RWPE1 (cell line): ENCODE measurements at regions not wholly inside any gene's neighbourhood (a gene's known extent, or its start where the extent isn't known, plus 50 kb on each side); places are given as distances from the start of the nearest gene placed in this dataset.

Experiments
- CTCF ChIA-PET: fragments of 350-600 bp; sonication (Branson Sonifier 250); formaldehyde crosslinking; extraction: SDS; loops from one replicate; lab custom pipeline; 2021; lab: Yijun Ruan, JAX
- POLR2A ChIA-PET: fragments of 400-600 bp; formaldehyde crosslinking; extraction: SDS; loops from one replicate; lab custom pipeline; 2020; ENCODE audit warnings: antibody characterized with exemption; ENCODE audit not compliant: low non-redundant PET; lab: Yijun Ruan, JAX
- DNase-seq: peaks from one replicate; pipeline ENCODE4 v3.0.0; 2012; ENCODE audit warnings: low spot score
- H3K27ac ChIP-seq: fragments of 450-650 bp; 2 replicates; pipeline ENCODE4 v1.5.1; 2017
- TF ChIP-seq, protein P1 (sequence below): fragments of 450-650 bp; conservative IDR thresholded peaks from 2 replicates; pipeline ENCODE4 v1.5.1; 2017; ENCODE audit warnings: low read depth, mild to moderate bottlenecking

GRCh38 chr5:112065781-112066180 lies 308.8 kb upstream of the NREP start:
- no peak for DNase-seq
- H3K27ac ChIP-seq: no peak overlapping the region
- ChIA-PET CTCF (no interaction called here), POLR2A (no interaction called here)
- TF ChIP-seq, protein P1, sequence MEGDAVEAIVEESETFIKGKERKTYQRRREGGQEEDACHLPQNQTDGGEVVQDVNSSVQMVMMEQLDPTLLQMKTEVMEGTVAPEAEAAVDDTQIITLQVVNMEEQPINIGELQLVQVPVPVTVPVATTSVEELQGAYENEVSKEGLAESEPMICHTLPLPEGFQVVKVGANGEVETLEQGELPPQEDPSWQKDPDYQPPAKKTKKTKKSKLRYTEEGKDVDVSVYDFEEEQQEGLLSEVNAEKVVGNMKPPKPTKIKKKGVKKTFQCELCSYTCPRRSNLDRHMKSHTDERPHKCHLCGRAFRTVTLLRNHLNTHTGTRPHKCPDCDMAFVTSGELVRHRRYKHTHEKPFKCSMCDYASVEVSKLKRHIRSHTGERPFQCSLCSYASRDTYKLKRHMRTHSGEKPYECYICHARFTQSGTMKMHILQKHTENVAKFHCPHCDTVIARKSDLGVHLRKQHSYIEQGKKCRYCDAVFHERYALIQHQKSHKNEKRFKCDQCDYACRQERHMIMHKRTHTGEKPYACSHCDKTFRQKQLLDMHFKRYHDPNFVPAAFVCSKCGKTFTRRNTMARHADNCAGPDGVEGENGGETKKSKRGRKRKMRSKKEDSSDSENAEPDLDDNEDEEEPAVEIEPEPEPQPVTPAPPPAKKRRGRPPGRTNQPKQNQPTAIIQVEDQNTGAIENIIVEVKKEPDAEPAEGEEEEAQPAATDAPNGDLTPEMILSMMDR: no peak

DNA sequence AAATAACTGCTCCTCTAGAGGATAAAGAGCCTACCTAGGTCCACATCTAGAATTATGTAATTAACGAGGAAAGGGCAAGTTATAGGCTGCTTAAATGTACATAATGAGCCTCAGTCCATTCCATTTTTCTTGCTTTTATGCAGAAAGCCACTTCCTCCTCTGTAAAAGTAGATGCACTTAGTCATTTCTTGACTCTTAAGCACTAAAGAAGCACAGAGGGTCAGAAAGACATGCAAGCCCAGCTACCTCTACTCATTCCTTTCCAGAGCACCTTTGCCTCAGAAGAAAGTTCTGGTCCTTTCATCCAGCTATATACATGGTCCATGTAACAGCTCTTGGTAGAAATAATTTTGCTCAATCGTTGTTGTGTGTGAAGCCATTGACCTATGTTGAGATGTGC lies 308.0 kb upstream of the NREP start:
- TF ChIP-seq, protein P1: no peak
- H3K27ac ChIP-seq: no peak overlapping the region
- ChIA-PET POLR2A (no interaction called here), CTCF (interaction anchor here (0.6 kb wide), 1 partner anchor 941 kb away, joined by 3 read pairs; no protein-coding TSS in a partner anchor)
- no peak for DNase-seq

DNA sequence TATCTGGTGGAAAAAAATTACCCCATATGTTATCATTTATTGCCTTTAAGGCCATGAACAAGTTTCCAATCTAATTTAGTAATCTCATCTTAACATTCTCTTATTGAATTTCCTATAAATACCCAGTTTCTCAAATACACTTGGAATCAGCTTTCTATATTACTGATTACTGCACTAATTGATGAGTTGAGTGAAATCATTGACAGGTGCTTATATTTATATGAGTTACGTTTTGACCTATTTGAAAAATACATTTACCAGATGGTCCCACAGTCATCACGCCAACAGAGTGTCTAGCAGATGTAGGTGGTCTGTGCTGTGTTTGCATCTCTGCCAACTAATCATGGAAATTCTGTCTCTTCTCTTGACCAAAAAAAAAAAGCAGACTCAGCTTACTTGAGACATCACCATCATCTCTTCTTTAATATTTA lies 307.3 kb upstream of the NREP start:
- H3K27ac ChIP-seq: no peak overlapping the region
- no peak for DNase-seq
- TF ChIP-seq, protein P1: no peak
- POLR2A ChIA-PET: no interaction called here
- CTCF ChIA-PET: no interaction called here

DNA sequence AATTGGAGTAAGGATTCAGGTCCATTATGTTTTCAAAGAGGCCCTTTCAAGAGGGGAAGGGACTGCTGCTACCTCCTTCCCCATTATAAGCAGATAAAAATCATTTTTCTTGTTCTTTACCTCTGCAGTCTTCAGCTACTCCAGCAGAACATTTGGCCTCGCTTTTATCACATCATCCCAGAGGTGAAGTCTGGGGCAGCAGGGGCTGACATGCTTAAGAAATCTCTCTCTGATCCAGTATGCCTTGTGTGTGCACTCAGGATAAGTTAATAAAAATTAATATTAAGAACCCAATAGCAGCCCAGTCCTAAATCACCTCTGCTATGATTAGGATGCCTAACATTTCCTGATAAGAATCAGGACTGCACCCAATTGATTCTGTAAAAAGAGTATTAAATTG lies 306.9 kb upstream of the NREP start:
- ChIA-PET CTCF (no interaction called here), POLR2A (no interaction called here)
- no peak overlapping the region for H3K27ac ChIP-seq
- no peak for DNase-seq
- TF ChIP-seq, protein P1: no peak

DNA sequence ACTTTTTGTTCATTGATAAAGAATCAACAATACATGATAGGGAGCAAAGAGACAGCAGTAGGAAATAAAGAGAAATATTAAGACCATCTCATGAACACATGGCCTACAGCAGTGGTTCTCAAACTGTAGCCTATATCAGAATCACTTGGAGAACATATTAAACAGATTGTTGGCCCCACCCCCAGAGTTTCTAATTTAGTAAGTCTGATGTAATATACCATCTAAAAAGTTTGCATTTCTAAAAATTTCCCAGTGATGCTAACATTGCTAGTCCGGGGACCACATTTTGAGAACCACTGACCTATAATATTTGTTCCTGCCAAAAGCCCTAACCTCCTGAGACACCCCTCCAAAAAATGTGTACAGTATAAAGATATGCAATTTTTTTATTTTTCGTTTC lies 306.2 kb upstream of the NREP start:
- DNase-seq: no peak
- POLR2A ChIA-PET: no interaction called here
- CTCF ChIA-PET: interaction anchor here (0.5 kb wide), 1 partner anchor 532 kb away, joined by 3 read pairs; no protein-coding TSS in a partner anchor
- TF ChIP-seq, protein P1: no peak
- no peak overlapping the region for H3K27ac ChIP-seq

- ChIA-PET POLR2A (no interaction called here), CTCF (no interaction called here)
- no peak overlapping the region for H3K27ac ChIP-seq
- DNase-seq: no peak
- TF ChIP-seq, protein P1: no peak
Measured at GRCh38 chr5:112062181-112062580, 305.2 kb upstream of the NREP start.
